ENCODE measurements at regions not wholly inside any gene's neighbourhood (a gene's known extent, or its start where the extent isn't known, plus 50 kb on each side); places are given as distances from the start of the nearest gene placed in this dataset.

GRCh38 chr6:112986321-112986720 lies 639.2 kb downstream of the RFPL4B start:
- H4K20me1 ChIP-seq (ENCODE audit: insufficient read depth) = no peaks in the 10 kb centered on the region
- no peak overlapping the region for H3K4me3 ChIP-seq (ENCODE audit: low read depth in 2 of 2, low read length in 1 of 2)
- ChIA-PET CTCF (interaction anchor here (1.4 kb wide), 1 partner anchor 10 kb away, joined by 3 read pairs; no protein-coding TSS in a partner anchor), POLR2A (no interaction called here)
- H3K9me2 ChIP-seq = no peaks in the 10 kb centered on the region
- H3K36me3 ChIP-seq (replicated peaks in 1 of 2; ENCODE audit: control insufficient read depth in 1 of 2, insufficient read depth in 2 of 2, low read length in 1 of 2) = no peaks in the 10 kb centered on the region
- TF ChIP-seq TAF1 (IDR thresholded peaks at IDR 0.05; ENCODE audit: borderline replicate concordance, low read depth, low read length) = no peak
- TF ChIP-seq RFX5 (IDR thresholded peaks at IDR 0.05; ENCODE audit: low read length) = no peak
- TF ChIP-seq GABPA (IDR thresholded peaks at IDR 0.05; ENCODE audit: low read depth) = no peak
- no peak for TF ChIP-seq FOSL2 (IDR thresholded peaks at IDR 0.05; ENCODE audit: borderline replicate concordance, low read depth)
- no peak for TF ChIP-seq SMC3 (IDR thresholded peaks at IDR 0.05; ENCODE audit: low read depth, low read length)
- no peak for TF ChIP-seq ZBTB33 (IDR thresholded peaks at IDR 0.05; ENCODE audit: borderline replicate concordance, low read depth)
- no peak for TF ChIP-seq PBX3 (IDR thresholded peaks at IDR 0.05)
- TF ChIP-seq FOXJ3 (CRISPR knock-in tag; IDR thresholded peaks at IDR 0.05) = no peak
- TF ChIP-seq USF2 (IDR thresholded peaks at IDR 0.05; ENCODE audit: borderline replicate concordance, low read depth, low read length) = no peak
- TF ChIP-seq POLR2AphosphoS5 (IDR thresholded peaks at IDR 0.05; ENCODE audit: low read depth, low read length) = no peak
- TF ChIP-seq CHD2 (IDR thresholded peaks at IDR 0.05; ENCODE audit: low read length, partially characterized antibody) = no peak
- TF ChIP-seq CTCF (IDR thresholded peaks at IDR 0.05) = no peak
- no peak for TF ChIP-seq YY1 (IDR thresholded peaks at IDR 0.05; ENCODE audit: low read depth)
- TF ChIP-seq MEF2A (IDR thresholded peaks at IDR 0.05; ENCODE audit: borderline replicate concordance, low read depth) = no peak
- TF ChIP-seq EP300 (IDR thresholded peaks at IDR 0.05; ENCODE audit: borderline replicate concordance in 1 of 2, low read depth in 1 of 2, low read length in 1 of 2) = no peak
- TF ChIP-seq TCF12 (IDR thresholded peaks at IDR 0.05) = no peak
- H3K27me3 ChIP-seq (ENCODE audit: insufficient read depth) = no peaks in the 10 kb centered on the region
- H3K9ac ChIP-seq = no peak overlapping the region
- H3K27ac ChIP-seq (ENCODE audit: low read depth in 2 of 2, low read length in 1 of 2) = no peak overlapping the region
- H3K9me3 ChIP-seq = no peaks in the 10 kb centered on the region
- no peak overlapping the region for H3K4me2 ChIP-seq
- no peaks in the 10 kb centered on the region for H3F3A ChIP-seq (replicated peaks; ENCODE audit: insufficient read depth)
- H3K79me2 ChIP-seq (ENCODE audit: insufficient read depth) = no peaks in the 10 kb centered on the region
- WGBS (ENCODE audit: low lambda C conversion rate) = 60% methylated on average over 2 of the region's 2 CpGs
- H3K4me1 ChIP-seq (ENCODE audit: control insufficient read depth in 1 of 2, insufficient read depth in 2 of 2, low read depth in 1 of 2, low read length in 1 of 2) = peaks cover 0 to 6% of the 10 kb centered on the region in 2 experiments; a peak in 2 of 4 replicates
- no peak for DNase-seq
- no peak overlapping the region for H2AFZ ChIP-seq (ENCODE audit: low read depth)

Measured in SK-N-SH (cell line).